CD14-positive monocyte (primary cell): ENCODE measurements at regions not wholly inside any gene's neighbourhood (a gene's known extent, or its start where the extent isn't known, plus 50 kb on each side); places are given as distances from the start of the nearest gene placed in this dataset.

Experiments used
- DNase-seq, 3 donors: peaks; one replicate each; pipeline ENCODE4 v3.0.0-alpha.2; 2011 to 2022
- H2AFZ ChIP-seq: 2 replicates; pipeline ENCODE4 v1.6.0; 2012; ENCODE audit warnings: mild to moderate bottlenecking, low read depth, low read length, inconsistent platforms; ENCODE audit not compliant: insufficient read depth, poor library complexity, severe bottlenecking
- H3K27ac ChIP-seq, 2 donors: 1 replicate in 1 of 2; 2 replicates in 1 of 2; pipeline ENCODE4 v1.5.1; 2012 to 2013; ENCODE audit warnings: low read length in 2 of 2, control low read depth in 1 of 2, inconsistent platforms in 1 of 2, low read depth in 1 of 2, mild to moderate bottlenecking in 1 of 2
- H3K27me3 ChIP-seq, 2 donors: one replicate each; pipeline versions ENCODE4 v1.6.0 to v1.6.1; 2011 to 2013; ENCODE audit warnings: low read length in 2 of 2; ENCODE audit not compliant: control insufficient read depth in 2 of 2, insufficient read depth in 2 of 2
- H3K36me3 ChIP-seq, 2 donors: replicated peaks in 1 of 2; 1 replicate in 1 of 2; 2 replicates in 1 of 2; pipeline versions ENCODE4 v1.5.1 to v1.6.1; 2012 to 2013; ENCODE audit warnings: low read length in 2 of 2, control low read depth in 1 of 2, inconsistent platforms in 1 of 2, mild to moderate bottlenecking in 1 of 2; ENCODE audit not compliant: insufficient read depth in 2 of 2, control insufficient read depth in 1 of 2
- H3K4me1 ChIP-seq, 2 donors: 1 replicate in 1 of 2; 2 replicates in 1 of 2; pipeline versions ENCODE4 v1.5.1 to v1.6.1; 2012 to 2013; ENCODE audit warnings: low read length in 2 of 2, control low read depth in 1 of 2, inconsistent platforms in 1 of 2, mild to moderate bottlenecking in 1 of 2, moderate library complexity in 1 of 2; ENCODE audit not compliant: insufficient read depth in 2 of 2, control insufficient read depth in 1 of 2
- H3K4me2 ChIP-seq: replicated peaks from 2 replicates; pipeline ENCODE3; 2012; ENCODE audit warnings: low read length, moderate library complexity, mild to moderate bottlenecking; ENCODE audit not compliant: poor library complexity, severe bottlenecking; ENCODE audit errors: extremely low read depth
- H3K4me3 ChIP-seq, 3 experiments: fragments of 200-600 bp in 1 of 3; sonication (generic) in 1 of 3; replicated peaks in 1 of 3; 1 replicate in 2 of 3; 2 replicates in 1 of 3; pipeline ENCODE4 v1.5.1; 2011 to 2013; ENCODE audit warnings: low read length in 3 of 3, mild to moderate bottlenecking in 3 of 3, control low read depth in 2 of 3, low read depth in 2 of 3, inconsistent platforms in 1 of 3, moderate library complexity in 1 of 3
- H3K79me2 ChIP-seq: 2 replicates; pipeline ENCODE4 v1.6.0; 2012; ENCODE audit warnings: mild to moderate bottlenecking, control low read depth, inconsistent platforms, low read length, moderate library complexity; ENCODE audit not compliant: insufficient read depth
- H3K9ac ChIP-seq: 2 replicates; pipeline ENCODE4 v1.6.0; 2017; ENCODE audit warnings: low read length, mild to moderate bottlenecking; ENCODE audit not compliant: insufficient read depth, poor library complexity, severe bottlenecking
- H3K9me3 ChIP-seq, 2 donors: replicated peaks in 1 of 2; 1 replicate in 1 of 2; 2 replicates in 1 of 2; pipeline versions ENCODE4 v1.5.1 to v1.6.1; 2012 to 2013; ENCODE audit warnings: low read length in 2 of 2, control low read depth in 1 of 2; ENCODE audit not compliant: control insufficient read depth in 1 of 2, insufficient read depth in 1 of 2
- H4K20me1 ChIP-seq: 2 replicates; pipeline ENCODE4 v1.6.0; 2012; ENCODE audit warnings: mild to moderate bottlenecking, low read length, control low read depth, moderate library complexity; ENCODE audit not compliant: insufficient read depth
- H3K27ac Mint-ChIP-seq, 7 donors: one replicate each; pipeline ENCODE4 v1.8.0; 2020; ENCODE audit warnings: mild to moderate bottlenecking in 7 of 7, mixed read lengths in 7 of 7, moderate library complexity in 6 of 7, inconsistent platforms in 2 of 7
- H3K27me3 Mint-ChIP-seq, 3 donors: one replicate each; pipeline ENCODE4 v1.8.0; 2021 to 2022; ENCODE audit warnings: low read depth in 3 of 3, mild to moderate bottlenecking in 3 of 3, mixed read lengths in 3 of 3, moderate library complexity in 3 of 3, inconsistent platforms in 1 of 3
- H3K36me3 Mint-ChIP-seq, 2 donors: one replicate each; pipeline ENCODE4 v1.8.0; 2020; ENCODE audit warnings: mixed read lengths in 2 of 2, inconsistent platforms in 1 of 2, mild to moderate bottlenecking in 1 of 2
- H3K4me1 Mint-ChIP-seq: one replicate; pipeline ENCODE4 v1.8.0; 2020; ENCODE audit warnings: mild to moderate bottlenecking, mixed read lengths
- H3K4me3 Mint-ChIP-seq, 2 donors: one replicate each; pipeline ENCODE4 v1.8.0; 2020; ENCODE audit warnings: mild to moderate bottlenecking in 2 of 2, mixed read lengths in 2 of 2, moderate library complexity in 1 of 2
- H3K9me3 Mint-ChIP-seq, 7 donors: one replicate each; pipeline ENCODE4 v1.8.0; 2020 to 2022; ENCODE audit warnings: mixed read lengths in 7 of 7, mild to moderate bottlenecking in 6 of 7, moderate library complexity in 6 of 7, inconsistent platforms in 2 of 7
- WGBS: methylation state at CpG from one replicate; pipeline ENCODE4 v1.1.5; 2013; ENCODE audit warnings: missing lambda C conversion rate; ENCODE audit not compliant: insufficient coverage; 5-methylcytosine and 5-hydroxymethylcytosine counted together
- intact Hi-C, 2 donors: fragments of 100-400 bp; cut with micrococcal nuclease; formaldehyde crosslinking; loops; one replicate each; pipeline versions ENCODE4 v1.15.0 to v1.15.1; 2023
- TF ChIP-seq, protein P1 (sequence below): fragments of 200-600 bp; IDR thresholded peaks from one replicate; pipeline ENCODE4 v1.8.0; 2022; ENCODE audit warnings: antibody characterized with exemption, mild to moderate bottlenecking

DNA sequence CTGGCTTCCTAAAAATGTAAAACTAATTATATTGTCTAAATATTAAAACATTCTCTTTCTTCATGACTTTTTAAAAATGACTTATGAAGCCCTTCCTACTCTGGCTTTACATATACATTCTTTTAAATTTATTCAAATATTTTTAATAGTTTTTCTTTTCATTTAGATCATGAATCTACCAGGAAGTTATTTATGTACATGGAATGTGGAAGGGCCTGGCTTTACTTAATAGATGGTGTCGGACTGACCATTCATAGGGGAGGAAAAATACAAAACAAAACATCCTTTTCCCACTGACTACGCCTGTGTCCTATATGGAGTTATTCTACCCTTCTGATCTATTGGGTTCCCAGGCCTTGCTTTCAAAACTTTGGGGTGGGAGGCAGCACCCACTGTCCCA, 129.8 kb downstream of the MACROH2A1 start:
- TF ChIP-seq, protein P1, sequence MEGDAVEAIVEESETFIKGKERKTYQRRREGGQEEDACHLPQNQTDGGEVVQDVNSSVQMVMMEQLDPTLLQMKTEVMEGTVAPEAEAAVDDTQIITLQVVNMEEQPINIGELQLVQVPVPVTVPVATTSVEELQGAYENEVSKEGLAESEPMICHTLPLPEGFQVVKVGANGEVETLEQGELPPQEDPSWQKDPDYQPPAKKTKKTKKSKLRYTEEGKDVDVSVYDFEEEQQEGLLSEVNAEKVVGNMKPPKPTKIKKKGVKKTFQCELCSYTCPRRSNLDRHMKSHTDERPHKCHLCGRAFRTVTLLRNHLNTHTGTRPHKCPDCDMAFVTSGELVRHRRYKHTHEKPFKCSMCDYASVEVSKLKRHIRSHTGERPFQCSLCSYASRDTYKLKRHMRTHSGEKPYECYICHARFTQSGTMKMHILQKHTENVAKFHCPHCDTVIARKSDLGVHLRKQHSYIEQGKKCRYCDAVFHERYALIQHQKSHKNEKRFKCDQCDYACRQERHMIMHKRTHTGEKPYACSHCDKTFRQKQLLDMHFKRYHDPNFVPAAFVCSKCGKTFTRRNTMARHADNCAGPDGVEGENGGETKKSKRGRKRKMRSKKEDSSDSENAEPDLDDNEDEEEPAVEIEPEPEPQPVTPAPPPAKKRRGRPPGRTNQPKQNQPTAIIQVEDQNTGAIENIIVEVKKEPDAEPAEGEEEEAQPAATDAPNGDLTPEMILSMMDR = no peak
- Histone ChIP-seq H2AFZ (no peak overlapping the region), H3K4me3 (no peak overlapping the region), H3K79me2 (no peaks in the 10 kb centered on the region), H4K20me1 (no peaks in the 10 kb centered on the region), H3K9ac (no peak overlapping the region), H3K9me3 (no peaks in the 10 kb centered on the region), H3K27me3 (no peaks in the 10 kb centered on the region), H3K4me2 (no peak overlapping the region), H3K36me3 (no peaks in the 10 kb centered on the region), H3K27ac (no peak overlapping the region), H3K4me1 (no peaks in the 10 kb centered on the region)
- Mint-ChIP-seq H3K27me3 (peaks cover 3 to 13% (median 5%) of the 10 kb centered on the region in 3 donors), H3K4me3 (no peak overlapping the region), H3K27ac (no peak overlapping the region), H3K36me3 (no peaks in the 10 kb centered on the region), H3K9me3 (no peaks in the 10 kb centered on the region), H3K4me1 (peaks cover 2% of the 10 kb centered on the region)
- intact Hi-C loops = no loop called here
- WGBS = no CpG with 5 or more reads among the region's 2 CpGs
- DNase-seq = no peak

DNA sequence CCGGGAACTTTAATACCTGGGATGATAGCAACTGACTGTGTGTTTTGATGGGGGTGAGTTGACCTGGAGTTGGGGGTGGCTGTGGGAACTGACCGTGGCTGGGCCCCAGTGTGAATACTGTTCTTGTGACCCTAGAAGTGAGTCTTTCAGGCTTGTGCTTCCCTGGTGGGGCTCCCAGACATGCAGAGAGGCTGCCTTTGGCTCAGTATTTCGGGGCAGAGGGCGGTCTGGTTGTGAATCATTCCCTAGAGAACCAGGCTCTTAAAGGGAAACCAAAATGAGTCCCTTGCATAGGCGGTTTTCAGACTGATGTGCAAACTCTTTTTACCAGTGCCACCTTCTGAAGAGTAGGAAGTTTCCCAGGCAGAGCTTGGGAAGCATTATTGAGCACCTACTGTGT, 132.1 kb downstream of the MACROH2A1 start:
- WGBS = 89% methylated on average over 5 of the region's 5 CpGs
- Mint-ChIP-seq H3K27me3 (peaks cover 2 to 8% (median 3%) of the 10 kb centered on the region in 3 donors), H3K4me3 (no peak overlapping the region), H3K4me1 (peaks cover 2% of the 10 kb centered on the region), H3K27ac (no peak overlapping the region), H3K36me3 (no peaks in the 10 kb centered on the region), H3K9me3 (peaks cover 0 to 5% (median 3%) of the 10 kb centered on the region in 7 donors)
- TF ChIP-seq, protein P1 = no peak
- Histone ChIP-seq H3K9ac (no peak overlapping the region), H3K27ac (no peak overlapping the region), H2AFZ (no peak overlapping the region), H3K9me3 (peaks cover 0 to 4% of the 10 kb centered on the region in 2 donors), H3K36me3 (no peaks in the 10 kb centered on the region), H3K4me1 (no peaks in the 10 kb centered on the region), H3K4me2 (no peak overlapping the region), H3K79me2 (no peaks in the 10 kb centered on the region), H4K20me1 (no peaks in the 10 kb centered on the region), H3K27me3 (no peaks in the 10 kb centered on the region), H3K4me3 (no peak overlapping the region)
- intact Hi-C loops = no loop called here
- no peak for DNase-seq
